NCI-H1417 treated with DMSO at 0.1 percent for 48 hours (cell line): ENCODE measurements at regions not wholly inside any gene's neighbourhood (a gene's known extent, or its start where the extent isn't known, plus 50 kb on each side); places are given as distances from the start of the nearest gene placed in this dataset.

Source experiments
- DNase-seq: peaks from one replicate; lab custom pipeline; 2025; lab: John Stamatoyannopoulos, UW

GRCh38 chr6:84464471-84464870, 237.0 kb upstream of the CEP162 start:
- no peak for DNase-seq

GRCh38 chr6:84462698-84463097, 235.3 kb upstream of the CEP162 start:
- DNase-seq: no peak

- no peak for DNase-seq
These were observed 234.0 kb upstream of the CEP162 start for GRCh38 chr6:84461461-84461860.

GRCh38 chr6:84460491-84460890, 233.0 kb upstream of the CEP162 start:
- no peak for DNase-seq

- no peak for DNase-seq
These were observed 232.0 kb upstream of the CEP162 start for GRCh38 chr6:84459401-84459800.

- no peak for DNase-seq
These were observed 230.8 kb upstream of the CEP162 start for GRCh38 chr6:84458271-84458670.

- DNase-seq: no peak
These were observed 229.8 kb upstream of the CEP162 start for GRCh38 chr6:84457276-84457675.

- no peak for DNase-seq
These were observed 229.4 kb upstream of the CEP162 start for GRCh38 chr6:84456803-84457202.

- no peak for DNase-seq
These were observed 228.1 kb upstream of the CEP162 start for GRCh38 chr6:84455511-84456029.

- DNase-seq: no peak
These were observed 226.1 kb upstream of the CEP162 start for GRCh38 chr6:84453499-84453898.

GRCh38 chr6:84450018-84450417, 222.6 kb upstream of the CEP162 start:
- DNase-seq: no peak

GRCh38 chr6:84449220-84449619, 221.8 kb upstream of the CEP162 start:
- DNase-seq: no peak

- DNase-seq: no peak
These were observed 220.9 kb upstream of the CEP162 start for GRCh38 chr6:84448331-84448730.

- no peak for DNase-seq
These were observed 220.2 kb upstream of the CEP162 start for GRCh38 chr6:84447651-84448050.

- DNase-seq: no peak
These were observed 217.6 kb upstream of the CEP162 start for GRCh38 chr6:84445068-84445467.

GRCh38 chr6:84442208-84442607, 214.8 kb upstream of the CEP162 start:
- DNase-seq: no peak

GRCh38 chr6:84441456-84441855, 214.0 kb upstream of the CEP162 start:
- no peak for DNase-seq

- no peak for DNase-seq
These were observed 207.1 kb upstream of the CEP162 start for GRCh38 chr6:84434550-84434949.

- DNase-seq: no peak
These were observed 205.2 kb upstream of the CEP162 start for GRCh38 chr6:84432619-84433018.

GRCh38 chr6:84428300-84428907, 201.0 kb upstream of the CEP162 start:
- no peak for DNase-seq

- DNase-seq: no peak
These were observed 198.7 kb upstream of the CEP162 start for GRCh38 chr6:84425971-84426705.

GRCh38 chr6:84424956-84425355, 197.5 kb upstream of the CEP162 start:
- DNase-seq: no peak

GRCh38 chr6:84422380-84422968, 195.0 kb upstream of the CEP162 start:
- no peak for DNase-seq
